ENCODE measurements at regions not wholly inside any gene's neighbourhood (a gene's known extent, or its start where the extent isn't known, plus 50 kb on each side); places are given as distances from the start of the nearest gene placed in this dataset.

- Mint-ChIP-seq H3K27me3 (ENCODE audit: insufficient read depth, low read depth, poor library complexity) (peaks cover 5% of the 10 kb centered on the region), H3K36me3 (ENCODE audit: low read depth) (no peaks in the 10 kb centered on the region; the same call in 2 of the 3 replicates), H3K27ac (no peak overlapping the region), H3K4me1 (peaks cover 10% of the 10 kb centered on the region; the same call in 1 of the 3 replicates), H3K4me3 (no peak overlapping the region), H3K9me3 (no peaks in the 10 kb centered on the region)
- no peak for DNase-seq (ENCODE audit: low spot score)
- ATAC-seq, result peak; percentile 18; the same call in 1 of the 3 replicates
- H3K36me3 ChIP-seq (ENCODE audit: insufficient read depth), result no peaks in the 10 kb centered on the region
- TF ChIP-seq CREB1 (CRISPR knock-in tag; IDR thresholded peaks at IDR 0.05; ENCODE audit: low read depth) (no peak), REST (IDR thresholded peaks at IDR 0.05; ENCODE audit: unreplicated experiment) (no peak), JUNB (IDR thresholded peaks at IDR 0.05; ENCODE audit: unreplicated experiment) (no peak), ZNF114 (CRISPR knock-in tag; IDR thresholded peaks at IDR 0.05) (no peak), NANOG (IDR thresholded peaks at IDR 0.05; ENCODE audit: borderline replicate concordance) (no peak), POLR2AphosphoS5 (IDR thresholded peaks at IDR 0.05; ENCODE audit: low read depth) (no peak), EZH2phosphoT487 (IDR thresholded peaks at IDR 0.05; ENCODE audit: unreplicated experiment) (no peak), STAT1 (IDR thresholded peaks at IDR 0.05; ENCODE audit: unreplicated experiment) (no peak)
- TF ChIP-seq, protein P1, sequence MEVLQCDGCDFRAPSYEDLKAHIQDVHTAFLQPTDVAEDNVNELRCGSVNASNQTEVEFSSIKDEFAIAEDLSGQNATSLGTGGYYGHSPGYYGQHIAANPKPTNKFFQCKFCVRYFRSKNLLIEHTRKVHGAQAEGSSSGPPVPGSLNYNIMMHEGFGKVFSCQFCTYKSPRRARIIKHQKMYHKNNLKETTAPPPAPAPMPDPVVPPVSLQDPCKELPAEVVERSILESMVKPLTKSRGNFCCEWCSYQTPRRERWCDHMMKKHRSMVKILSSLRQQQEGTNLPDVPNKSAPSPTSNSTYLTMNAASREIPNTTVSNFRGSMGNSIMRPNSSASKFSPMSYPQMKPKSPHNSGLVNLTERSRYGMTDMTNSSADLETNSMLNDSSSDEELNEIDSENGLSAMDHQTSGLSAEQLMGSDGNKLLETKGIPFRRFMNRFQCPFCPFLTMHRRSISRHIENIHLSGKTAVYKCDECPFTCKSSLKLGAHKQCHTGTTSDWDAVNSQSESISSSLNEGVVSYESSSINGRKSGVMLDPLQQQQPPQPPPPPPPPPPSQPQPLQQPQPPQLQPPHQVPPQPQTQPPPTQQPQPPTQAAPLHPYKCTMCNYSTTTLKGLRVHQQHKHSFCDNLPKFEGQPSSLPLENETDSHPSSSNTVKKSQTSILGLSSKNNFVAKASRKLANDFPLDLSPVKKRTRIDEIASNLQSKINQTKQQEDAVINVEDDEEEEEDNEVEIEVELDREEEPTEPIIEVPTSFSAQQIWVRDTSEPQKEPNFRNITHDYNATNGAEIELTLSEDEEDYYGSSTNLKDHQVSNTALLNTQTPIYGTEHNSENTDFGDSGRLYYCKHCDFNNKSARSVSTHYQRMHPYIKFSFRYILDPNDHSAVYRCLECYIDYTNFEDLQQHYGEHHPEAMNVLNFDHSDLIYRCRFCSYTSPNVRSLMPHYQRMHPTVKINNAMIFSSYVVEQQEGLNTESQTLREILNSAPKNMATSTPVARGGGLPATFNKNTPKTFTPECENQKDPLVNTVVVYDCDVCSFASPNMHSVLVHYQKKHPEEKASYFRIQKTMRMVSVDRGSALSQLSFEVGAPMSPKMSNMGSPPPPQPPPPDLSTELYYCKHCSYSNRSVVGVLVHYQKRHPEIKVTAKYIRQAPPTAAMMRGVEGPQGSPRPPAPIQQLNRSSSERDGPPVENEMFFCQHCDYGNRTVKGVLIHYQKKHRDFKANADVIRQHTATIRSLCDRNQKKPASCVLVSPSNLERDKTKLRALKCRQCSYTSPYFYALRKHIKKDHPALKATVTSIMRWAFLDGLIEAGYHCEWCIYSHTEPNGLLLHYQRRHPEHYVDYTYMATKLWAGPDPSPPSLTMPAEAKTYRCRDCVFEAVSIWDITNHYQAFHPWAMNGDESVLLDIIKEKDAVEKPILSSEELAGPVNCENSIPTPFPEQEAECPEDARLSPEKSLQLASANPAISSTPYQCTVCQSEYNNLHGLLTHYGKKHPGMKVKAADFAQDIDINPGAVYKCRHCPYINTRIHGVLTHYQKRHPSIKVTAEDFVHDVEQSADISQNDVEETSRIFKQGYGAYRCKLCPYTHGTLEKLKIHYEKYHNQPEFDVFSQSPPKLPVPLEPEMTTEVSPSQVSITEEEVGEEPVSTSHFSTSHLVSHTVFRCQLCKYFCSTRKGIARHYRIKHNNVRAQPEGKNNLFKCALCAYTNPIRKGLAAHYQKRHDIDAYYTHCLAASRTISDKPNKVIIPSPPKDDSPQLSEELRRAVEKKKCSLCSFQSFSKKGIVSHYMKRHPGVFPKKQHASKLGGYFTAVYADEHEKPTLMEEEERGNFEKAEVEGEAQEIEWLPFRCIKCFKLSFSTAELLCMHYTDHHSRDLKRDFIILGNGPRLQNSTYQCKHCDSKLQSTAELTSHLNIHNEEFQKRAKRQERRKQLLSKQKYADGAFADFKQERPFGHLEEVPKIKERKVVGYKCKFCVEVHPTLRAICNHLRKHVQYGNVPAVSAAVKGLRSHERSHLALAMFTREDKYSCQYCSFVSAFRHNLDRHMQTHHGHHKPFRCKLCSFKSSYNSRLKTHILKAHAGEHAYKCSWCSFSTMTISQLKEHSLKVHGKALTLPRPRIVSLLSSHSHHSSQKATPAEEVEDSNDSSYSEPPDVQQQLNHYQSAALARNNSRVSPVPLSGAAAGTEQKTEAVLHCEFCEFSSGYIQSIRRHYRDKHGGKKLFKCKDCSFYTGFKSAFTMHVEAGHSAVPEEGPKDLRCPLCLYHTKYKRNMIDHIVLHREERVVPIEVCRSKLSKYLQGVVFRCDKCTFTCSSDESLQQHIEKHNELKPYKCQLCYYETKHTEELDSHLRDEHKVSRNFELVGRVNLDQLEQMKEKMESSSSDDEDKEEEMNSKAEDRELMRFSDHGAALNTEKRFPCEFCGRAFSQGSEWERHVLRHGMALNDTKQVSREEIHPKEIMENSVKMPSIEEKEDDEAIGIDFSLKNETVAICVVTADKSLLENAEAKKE (CRISPR knock-in tag; IDR thresholded peaks at IDR 0.05), result no peak
- no peaks in the 10 kb centered on the region for H3F3A ChIP-seq (replicated peaks; ENCODE audit: low read depth)
- no peaks in the 10 kb centered on the region for H3K27me3 ChIP-seq (ENCODE audit: insufficient read depth)
- no peak overlapping the region for H3K4me2 ChIP-seq
- no peak overlapping the region for H3K4me3 ChIP-seq
- no peaks in the 10 kb centered on the region for H3K4me1 ChIP-seq (ENCODE audit: insufficient read depth)
- H3K27ac ChIP-seq (ENCODE audit: low read depth), result no peak overlapping the region
- H4K20me1 ChIP-seq (replicated peaks; ENCODE audit: insufficient read depth), result no peaks in the 10 kb centered on the region
- no peak overlapping the region for H2AFZ ChIP-seq
- no peaks in the 10 kb centered on the region for H3K79me2 ChIP-seq (replicated peaks; ENCODE audit: insufficient read depth)
- no peaks in the 10 kb centered on the region for H3K9me2 ChIP-seq (ENCODE audit: insufficient read depth)
Measured at GRCh38 chr22:48531108-48531507, 1296.6 kb downstream of the BRD1 start.

Data from GM23338 (cell line).